HCT116 (cell line): ENCODE measurements at regions not wholly inside any gene's neighbourhood (a gene's known extent, or its start where the extent isn't known, plus 50 kb on each side); places are given as distances from the start of the nearest gene placed in this dataset.

Experiments
- ATAC-seq: fragments of 200-7000 bp; cut with Tn5 transposase; 2 replicates; pipeline ENCODE4 v1.9.1; 2020; ENCODE audit warnings: mild to moderate bottlenecking, moderate library complexity
- BruUV-seq: library from RNA; stranded (reverse); fragments of 400-500 nt; replicated peaks from 2 replicates; lab custom pipeline; 2021; lab: Mats Ljungman, UMichigan
- CTCF ChIA-PET: fragments of 300-600 bp; sonication (Branson Sonifier 250); formaldehyde crosslinking; loops from one replicate; lab custom pipeline; 2021; ENCODE audit warnings: antibody characterized with exemption; lab: Charles Lee
- POLR2A ChIA-PET: fragments of 300-600, 350-600 bp; sonication (Branson Sonifier 250); formaldehyde crosslinking; loops from one replicate; lab custom pipeline; 2021; ENCODE audit warnings: antibody characterized with exemption; lab: Charles Lee
- RAD21 ChIA-PET, 2 experiments: fragments of 300-600 bp; sonication (Branson Sonifier 250); formaldehyde crosslinking; loops; one replicate each; lab custom pipeline; 2023; ENCODE audit warnings: low total read pairs in 2 of 2; ENCODE audit not compliant: uncharacterized antibody in 2 of 2, unreplicated experiment in 2 of 2, low non-redundant PET in 1 of 2; lab: Charles Lee
- DNase-seq: peaks from one replicate; pipeline ENCODE4 v3.0.0-alpha.2; 2010; ENCODE audit warnings: low read depth, low spot score
- H2AFZ ChIP-seq: fragments of 200-600 bp; shearing (Covaris generic), sonication (generic); 2 replicates; pipeline ENCODE4 v1.6.1; 2017; ENCODE audit warnings: low read depth, mixed run types, mixed read lengths, antibody characterized with exemption, low read length; ENCODE audit not compliant: poor library complexity, severe bottlenecking
- H3K27ac ChIP-seq: 2 replicates; pipeline ENCODE4 v1.5.1; 2012; ENCODE audit warnings: low read depth, low read length
- H3K27me3 ChIP-seq: fragments of 200-600 bp; sonication (generic); 2 replicates; pipeline ENCODE4 v1.6.1; 2016; ENCODE audit warnings: mixed run types, low read length, mixed read lengths; ENCODE audit not compliant: insufficient read depth
- H3K36me3 ChIP-seq, 2 experiments: fragments of 200-500 bp in 1 of 2; fragments of 200-600 bp in 1 of 2; sonication (Bioruptor generic) in 1 of 2; sonication (generic) in 1 of 2; 2 replicates each; pipeline versions ENCODE4 v1.5.1 to v1.6.1; 2014 to 2016; ENCODE audit warnings: low read length in 2 of 2, inconsistent platforms in 1 of 2, mixed read lengths in 1 of 2, mixed run types in 1 of 2; ENCODE audit not compliant: insufficient read depth in 2 of 2, control insufficient read depth in 1 of 2
- H3K4me1 ChIP-seq, 2 experiments: fragments of 200-600 bp in 1 of 2; sonication (generic) in 1 of 2; 2 replicates each; pipeline versions ENCODE4 v1.5.1 to v1.6.1; 2012 to 2017; ENCODE audit warnings: low read length in 2 of 2, inconsistent platforms in 1 of 2, mild to moderate bottlenecking in 1 of 2, mixed read lengths in 1 of 2, mixed run types in 1 of 2, moderate library complexity in 1 of 2; ENCODE audit not compliant: insufficient read depth in 2 of 2, control insufficient read depth in 1 of 2
- H3K4me2 ChIP-seq: fragments of 200-600 bp; sonication (generic); 2 replicates; pipeline ENCODE4 v1.6.1; 2017; ENCODE audit warnings: mixed run types, low read length, mixed read lengths
- H3K4me3 ChIP-seq, 2 experiments: fragments of 200-600 bp in 1 of 2; sonication (generic) in 1 of 2; replicated peaks in 1 of 2; 2 replicates each; pipeline ENCODE4 v1.5.1; 2011 to 2016; ENCODE audit warnings: low read length in 2 of 2, control low read depth in 1 of 2, low read depth in 1 of 2, mild to moderate bottlenecking in 1 of 2, mixed read lengths in 1 of 2, mixed run types in 1 of 2
- H3K79me2 ChIP-seq: fragments of 200-600 bp; sonication (generic); 2 replicates; pipeline ENCODE4 v1.6.1; 2017; ENCODE audit warnings: mild to moderate bottlenecking, mixed run types, low read length, moderate library complexity, mixed read lengths; ENCODE audit not compliant: insufficient read depth
- H3K9ac ChIP-seq: fragments of 200-600 bp; sonication (generic); 2 replicates; pipeline ENCODE4 v1.6.1; 2016; ENCODE audit warnings: low read length, mixed read lengths
- H3K9me2 ChIP-seq: fragments of 200-600 bp; sonication (generic), shearing (Covaris generic); 2 replicates; pipeline ENCODE4 v1.6.1; 2017; ENCODE audit warnings: mixed run types, mild to moderate bottlenecking, moderate library complexity; ENCODE audit not compliant: insufficient read depth
- H3K9me3 ChIP-seq, 2 experiments: fragments of 200-500 bp in 1 of 2; fragments of 200-600 bp in 1 of 2; sonication (Bioruptor generic) in 1 of 2; sonication (generic) in 1 of 2; 2 replicates each; pipeline ENCODE4 v1.6.1; 2014 to 2017; ENCODE audit warnings: low read length in 2 of 2, mixed read lengths in 2 of 2, inconsistent platforms in 1 of 2, low read depth in 1 of 2, mild to moderate bottlenecking in 1 of 2, mixed run types in 1 of 2, moderate library complexity in 1 of 2; ENCODE audit not compliant: control insufficient read depth in 1 of 2, insufficient read depth in 1 of 2
- H4K20me1 ChIP-seq: fragments of 200-600 bp; sonication (generic), shearing (Covaris generic); 2 replicates; pipeline ENCODE4 v1.6.1; 2017; ENCODE audit warnings: mixed run types, mild to moderate bottlenecking, moderate library complexity; ENCODE audit not compliant: insufficient read depth
- CEBPB ChIP-seq: IDR thresholded peaks from 2 replicates; pipeline ENCODE4 v1.6.1; 2012; ENCODE audit warnings: low read depth
- EZH2 ChIP-seq: fragments of 200-600 bp; sonication (generic); IDR thresholded peaks from 2 replicates; pipeline ENCODE4 v1.6.1; 2017; ENCODE audit warnings: antibody characterized with exemption, mixed run types
- EZH2phosphoT487 ChIP-seq: fragments of 200-600 bp; IDR thresholded peaks from 2 replicates; pipeline ENCODE4 v1.6.1; 2018; ENCODE audit warnings: antibody characterized with exemption, borderline replicate concordance
- JUND ChIP-seq: IDR thresholded peaks from 2 replicates; pipeline ENCODE4 v1.6.1; 2012
- POLR2A ChIP-seq: IDR thresholded peaks from 2 replicates; pipeline ENCODE4 v1.7.0; 2011; ENCODE audit warnings: borderline replicate concordance; ENCODE audit not compliant: insufficient read depth, insufficient read length; ENCODE audit errors: extremely low read depth
- POLR2AphosphoS5 ChIP-seq: IDR thresholded peaks from 2 replicates; pipeline ENCODE4 v1.6.1; 2011; ENCODE audit warnings: mild to moderate bottlenecking, low read depth, low read length, moderate library complexity
- SIN3A ChIP-seq: IDR thresholded peaks from 2 replicates; pipeline ENCODE4 v1.6.1; 2012; ENCODE audit warnings: low read depth
- SP1 ChIP-seq: IDR thresholded peaks from 2 replicates; pipeline ENCODE4 v1.6.1; 2012; ENCODE audit warnings: low read depth
- TCF7L2 ChIP-seq: IDR thresholded peaks from 2 replicates; pipeline ENCODE4 v1.7.0; 2011; ENCODE audit warnings: borderline replicate concordance, inconsistent platforms; ENCODE audit not compliant: insufficient read depth, insufficient read length; ENCODE audit errors: extremely low read depth
- YY1 ChIP-seq: IDR thresholded peaks from 2 replicates; pipeline ENCODE4 v1.6.1; 2011; ENCODE audit warnings: low read length, low read depth, moderate library complexity, mild to moderate bottlenecking; ENCODE audit not compliant: insufficient replicate concordance; ENCODE audit errors: extremely low read depth
- ZNF274 ChIP-seq: fragments of 200-500 bp; sonication (Bioruptor generic); IDR thresholded peaks from 2 replicates; pipeline ENCODE4 v1.6.1; 2014; ENCODE audit warnings: mild to moderate bottlenecking, low read depth, low read length, inconsistent platforms
- intact Hi-C: fragments of 100-400 bp; cut with micrococcal nuclease; formaldehyde crosslinking; loops from 2 replicates; pipeline ENCODE4 v1.10.0; 2022
- TF ChIP-seq, protein P1 (sequence below), 3 experiments: fragments of 200-600 bp in 1 of 3; sonication (generic) in 1 of 3; IDR thresholded peaks in 2 of 3; conservative IDR thresholded peaks in 1 of 3; 2 replicates each; pipeline ENCODE4 v1.5.1; 2012 to 2017; ENCODE audit warnings: low read depth in 2 of 3, low read length in 2 of 3, antibody characterized with exemption in 1 of 3, borderline replicate concordance in 1 of 3, control low read depth in 1 of 3, mild to moderate bottlenecking in 1 of 3, mixed read lengths in 1 of 3, mixed run types in 1 of 3, moderate library complexity in 1 of 3; ENCODE audit not compliant: insufficient read depth in 1 of 3
- TF ChIP-seq, protein P2 (sequence below): IDR thresholded peaks from 2 replicates; pipeline ENCODE4 v1.6.1; 2012
- TF ChIP-seq, protein P3 (sequence below): IDR thresholded peaks from 2 replicates; pipeline ENCODE4 v1.6.1; 2012
- TF ChIP-seq, protein P4 (sequence below): IDR thresholded peaks from 2 replicates; pipeline ENCODE4 v1.6.1; 2012; ENCODE audit warnings: low read depth

DNA sequence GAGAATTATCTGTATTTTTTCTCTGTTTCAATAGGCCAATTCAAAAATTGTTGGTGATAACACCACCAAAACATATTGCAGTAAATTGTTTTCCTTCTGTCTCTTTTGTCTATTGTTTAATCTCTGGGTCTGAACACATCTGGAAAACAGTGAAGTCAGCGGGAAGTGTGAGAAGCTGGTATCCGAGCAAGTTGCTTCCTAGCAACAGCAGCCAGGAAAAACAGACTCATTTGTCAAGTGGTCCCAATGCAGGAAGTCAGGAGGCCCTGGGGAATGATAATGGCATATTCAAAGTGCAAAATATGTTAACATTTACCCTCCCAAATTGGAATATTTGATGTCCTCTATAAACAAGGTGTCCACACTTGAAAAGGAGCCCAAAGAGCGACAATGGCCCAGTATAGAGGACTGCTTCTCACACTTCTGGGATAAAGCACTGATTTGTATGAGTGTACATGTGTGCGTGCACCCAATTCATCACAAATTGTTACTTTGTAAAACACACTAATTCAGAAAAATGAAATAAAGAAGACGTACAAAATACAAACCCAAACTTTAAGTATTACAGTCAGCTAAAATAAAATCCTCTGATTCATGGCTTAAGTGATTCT lies 515.0 kb downstream of the TBC1D4 start:
- H3K9me3 ChIP-seq = no peaks in the 10 kb centered on the region
- no peaks in the 10 kb centered on the region for H3K36me3 ChIP-seq
- ATAC-seq (no peak), DNase-seq (no peak)
- CTCF ChIA-PET = no interaction called here
- H4K20me1 ChIP-seq = no peaks in the 10 kb centered on the region
- no peak overlapping the region for H2AFZ ChIP-seq
- no peak overlapping the region for H3K27ac ChIP-seq
- no peaks in the 10 kb centered on the region for H3K79me2 ChIP-seq
- intact Hi-C loops = no loop called here
- H3K4me2 ChIP-seq = no peak overlapping the region
- POLR2A ChIA-PET = no interaction called here
- H3K4me1 ChIP-seq = no peaks in the 10 kb centered on the region
- TF ChIP-seq, protein P1, sequence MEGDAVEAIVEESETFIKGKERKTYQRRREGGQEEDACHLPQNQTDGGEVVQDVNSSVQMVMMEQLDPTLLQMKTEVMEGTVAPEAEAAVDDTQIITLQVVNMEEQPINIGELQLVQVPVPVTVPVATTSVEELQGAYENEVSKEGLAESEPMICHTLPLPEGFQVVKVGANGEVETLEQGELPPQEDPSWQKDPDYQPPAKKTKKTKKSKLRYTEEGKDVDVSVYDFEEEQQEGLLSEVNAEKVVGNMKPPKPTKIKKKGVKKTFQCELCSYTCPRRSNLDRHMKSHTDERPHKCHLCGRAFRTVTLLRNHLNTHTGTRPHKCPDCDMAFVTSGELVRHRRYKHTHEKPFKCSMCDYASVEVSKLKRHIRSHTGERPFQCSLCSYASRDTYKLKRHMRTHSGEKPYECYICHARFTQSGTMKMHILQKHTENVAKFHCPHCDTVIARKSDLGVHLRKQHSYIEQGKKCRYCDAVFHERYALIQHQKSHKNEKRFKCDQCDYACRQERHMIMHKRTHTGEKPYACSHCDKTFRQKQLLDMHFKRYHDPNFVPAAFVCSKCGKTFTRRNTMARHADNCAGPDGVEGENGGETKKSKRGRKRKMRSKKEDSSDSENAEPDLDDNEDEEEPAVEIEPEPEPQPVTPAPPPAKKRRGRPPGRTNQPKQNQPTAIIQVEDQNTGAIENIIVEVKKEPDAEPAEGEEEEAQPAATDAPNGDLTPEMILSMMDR (IDR thresholded peaks at IDR 0.05 in 2 of 3, conservative IDR thresholded peaks at IDR 0.05 in 1 of 3; ENCODE audit: borderline replicate concordance in 1 of 3, insufficient read depth in 1 of 3, low read depth in 2 of 3, low read length in 2 of 3) = no peak
- no peak for TF ChIP-seq TCF7L2
- RAD21 ChIA-PET = no interaction called here
- no peaks in the 10 kb centered on the region for H3K9me2 ChIP-seq
- no peak overlapping the region for H3K4me3 ChIP-seq
- BruUV-seq = no TSS peak
- no peak overlapping the region for H3K9ac ChIP-seq
- no peaks in the 10 kb centered on the region for H3K27me3 ChIP-seq

DNA sequence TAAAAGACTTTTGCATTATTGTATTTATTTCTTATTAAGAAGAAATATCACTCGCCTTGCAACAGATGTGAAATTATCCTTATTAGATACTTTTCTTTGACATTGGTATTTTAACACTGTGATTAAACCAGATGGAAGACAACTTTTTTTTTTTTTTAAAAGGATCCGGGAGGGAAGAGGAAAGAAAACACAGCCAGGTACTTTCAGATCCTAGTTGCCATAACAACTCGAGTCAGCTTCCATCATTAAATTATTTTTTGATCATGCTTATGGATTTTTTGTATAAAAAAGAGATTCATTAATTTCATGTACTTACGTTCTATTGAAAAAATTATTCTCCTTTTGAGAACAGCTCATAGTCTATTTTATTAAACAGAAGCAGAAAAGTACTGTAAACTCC lies 515.7 kb downstream of the TBC1D4 start:
- CTCF ChIA-PET = no interaction called here
- no peak for ATAC-seq
- TF ChIP-seq, protein P2, sequence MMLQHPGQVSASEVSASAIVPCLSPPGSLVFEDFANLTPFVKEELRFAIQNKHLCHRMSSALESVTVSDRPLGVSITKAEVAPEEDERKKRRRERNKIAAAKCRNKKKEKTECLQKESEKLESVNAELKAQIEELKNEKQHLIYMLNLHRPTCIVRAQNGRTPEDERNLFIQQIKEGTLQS = no peak
- no peak for TF ChIP-seq YY1
- TF ChIP-seq EZH2phosphoT487 = no peak
- TF ChIP-seq POLR2A = no peak
- TF ChIP-seq ZNF274 = no peak
- TF ChIP-seq, protein P3, sequence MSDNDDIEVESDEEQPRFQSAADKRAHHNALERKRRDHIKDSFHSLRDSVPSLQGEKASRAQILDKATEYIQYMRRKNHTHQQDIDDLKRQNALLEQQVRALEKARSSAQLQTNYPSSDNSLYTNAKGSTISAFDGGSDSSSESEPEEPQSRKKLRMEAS = no peak
- TF ChIP-seq JUND = no peak
- no peak for TF ChIP-seq CEBPB
- TF ChIP-seq SIN3A = no peak
- no peak for TF ChIP-seq SP1
- TF ChIP-seq EZH2 = no peak
- no peak for TF ChIP-seq POLR2AphosphoS5
- TF ChIP-seq TCF7L2 = no peak
- TF ChIP-seq, protein P4, sequence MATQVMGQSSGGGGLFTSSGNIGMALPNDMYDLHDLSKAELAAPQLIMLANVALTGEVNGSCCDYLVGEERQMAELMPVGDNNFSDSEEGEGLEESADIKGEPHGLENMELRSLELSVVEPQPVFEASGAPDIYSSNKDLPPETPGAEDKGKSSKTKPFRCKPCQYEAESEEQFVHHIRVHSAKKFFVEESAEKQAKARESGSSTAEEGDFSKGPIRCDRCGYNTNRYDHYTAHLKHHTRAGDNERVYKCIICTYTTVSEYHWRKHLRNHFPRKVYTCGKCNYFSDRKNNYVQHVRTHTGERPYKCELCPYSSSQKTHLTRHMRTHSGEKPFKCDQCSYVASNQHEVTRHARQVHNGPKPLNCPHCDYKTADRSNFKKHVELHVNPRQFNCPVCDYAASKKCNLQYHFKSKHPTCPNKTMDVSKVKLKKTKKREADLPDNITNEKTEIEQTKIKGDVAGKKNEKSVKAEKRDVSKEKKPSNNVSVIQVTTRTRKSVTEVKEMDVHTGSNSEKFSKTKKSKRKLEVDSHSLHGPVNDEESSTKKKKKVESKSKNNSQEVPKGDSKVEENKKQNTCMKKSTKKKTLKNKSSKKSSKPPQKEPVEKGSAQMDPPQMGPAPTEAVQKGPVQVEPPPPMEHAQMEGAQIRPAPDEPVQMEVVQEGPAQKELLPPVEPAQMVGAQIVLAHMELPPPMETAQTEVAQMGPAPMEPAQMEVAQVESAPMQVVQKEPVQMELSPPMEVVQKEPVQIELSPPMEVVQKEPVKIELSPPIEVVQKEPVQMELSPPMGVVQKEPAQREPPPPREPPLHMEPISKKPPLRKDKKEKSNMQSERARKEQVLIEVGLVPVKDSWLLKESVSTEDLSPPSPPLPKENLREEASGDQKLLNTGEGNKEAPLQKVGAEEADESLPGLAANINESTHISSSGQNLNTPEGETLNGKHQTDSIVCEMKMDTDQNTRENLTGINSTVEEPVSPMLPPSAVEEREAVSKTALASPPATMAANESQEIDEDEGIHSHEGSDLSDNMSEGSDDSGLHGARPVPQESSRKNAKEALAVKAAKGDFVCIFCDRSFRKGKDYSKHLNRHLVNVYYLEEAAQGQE = no peak

More for the DNA sequence above, 515.7 kb downstream of the TBC1D4 start:
- no peaks in the 10 kb centered on the region for H3K4me1 ChIP-seq
- DNase-seq = no peak
- H3K4me3 ChIP-seq = no peak overlapping the region
- no peaks in the 10 kb centered on the region for H3K9me3 ChIP-seq
- no peak overlapping the region for H3K27ac ChIP-seq
- ChIA-PET POLR2A (no interaction called here), RAD21 (no interaction called here)
- no peak overlapping the region for H3K9ac ChIP-seq
- H4K20me1 ChIP-seq = no peaks in the 10 kb centered on the region
- no peak overlapping the region for H3K4me2 ChIP-seq
- no TSS peak for BruUV-seq
- H3K27me3 ChIP-seq = no peaks in the 10 kb centered on the region
- no peaks in the 10 kb centered on the region for H3K79me2 ChIP-seq
- no peaks in the 10 kb centered on the region for H3K36me3 ChIP-seq
- H3K9me2 ChIP-seq = no peaks in the 10 kb centered on the region
- intact Hi-C loops = no loop called here
- H2AFZ ChIP-seq = no peak overlapping the region
